GM18867 (cell line): ENCODE measurements at regions not wholly inside any gene's neighbourhood (a gene's known extent, or its start where the extent isn't known, plus 50 kb on each side); places are given as distances from the start of the nearest gene placed in this dataset.

ENCODE experiments used
- ATAC-seq: cut with Tn5 transposase; IDR thresholded peaks from one replicate; pipeline ENCODE4 v1.9.1; 2021; ENCODE audit warnings: mild to moderate bottlenecking, moderate library complexity; ENCODE audit not compliant: unreplicated experiment

GRCh38 chr3:8239095-8239494, 262.5 kb upstream of the LMCD1 start:
- ATAC-seq: no peak

GRCh38 chr3:8239718-8240695, 261.6 kb upstream of the LMCD1 start:
- ATAC-seq: peak; percentile 97

GRCh38 chr3:8246070-8246469, 255.6 kb upstream of the LMCD1 start:
- no peak for ATAC-seq

GRCh38 chr3:8253201-8253600, 248.4 kb upstream of the LMCD1 start:
- no peak for ATAC-seq

- no peak for ATAC-seq
These were observed 247.1 kb upstream of the LMCD1 start for GRCh38 chr3:8254489-8254888.

GRCh38 chr3:8255725-8256124, 245.9 kb upstream of the LMCD1 start:
- ATAC-seq: no peak

- ATAC-seq: no peak
These were observed 245.1 kb upstream of the LMCD1 start for GRCh38 chr3:8256441-8257071.

GRCh38 chr3:8261018-8261417, 240.6 kb upstream of the LMCD1 start:
- ATAC-seq: no peak

- ATAC-seq: peak; percentile 73
These were observed 234.9 kb upstream of the LMCD1 start for GRCh38 chr3:8266730-8267131.

- ATAC-seq: no peak
These were observed 228.1 kb upstream of the LMCD1 start for GRCh38 chr3:8273479-8273878.

GRCh38 chr3:8276056-8276455, 225.6 kb upstream of the LMCD1 start:
- ATAC-seq: no peak

GRCh38 chr3:8276506-8276905, 225.1 kb upstream of the LMCD1 start:
- no peak for ATAC-seq

- no peak for ATAC-seq
These were observed 223.2 kb upstream of the LMCD1 start for GRCh38 chr3:8278448-8278847.

GRCh38 chr3:8279476-8279875, 222.1 kb upstream of the LMCD1 start:
- no peak for ATAC-seq

- no peak for ATAC-seq
These were observed 221.6 kb upstream of the LMCD1 start for GRCh38 chr3:8279886-8280550.

GRCh38 chr3:8282541-8283165, 219.0 kb upstream of the LMCD1 start:
- no peak for ATAC-seq

GRCh38 chr3:8283193-8283592, 218.4 kb upstream of the LMCD1 start:
- no peak for ATAC-seq

GRCh38 chr3:8286086-8286485, 215.5 kb upstream of the LMCD1 start:
- ATAC-seq: no peak

- no peak for ATAC-seq
These were observed 214.9 kb upstream of the LMCD1 start for GRCh38 chr3:8286749-8287148.

GRCh38 chr3:8290611-8291010, 211.0 kb upstream of the LMCD1 start:
- ATAC-seq: no peak

- ATAC-seq: no peak
These were observed 205.2 kb upstream of the LMCD1 start for GRCh38 chr3:8296461-8296860.
